ENCODE measurements at regions not wholly inside any gene's neighbourhood (a gene's known extent, or its start where the extent isn't known, plus 50 kb on each side); places are given as distances from the start of the nearest gene placed in this dataset.
"Not testable (repeated sequence)": the region's sequence is repeated elsewhere in the genome, so short reads cannot be mapped to it uniquely, and the experiment has no call there.

GRCh38 chr3:127069814-127070440 lies 87.0 kb downstream of the PLXNA1 start:
- no peak for DNase-seq (ENCODE audit: low read depth in 2 of 3, low spot score in 2 of 3)

DNA sequence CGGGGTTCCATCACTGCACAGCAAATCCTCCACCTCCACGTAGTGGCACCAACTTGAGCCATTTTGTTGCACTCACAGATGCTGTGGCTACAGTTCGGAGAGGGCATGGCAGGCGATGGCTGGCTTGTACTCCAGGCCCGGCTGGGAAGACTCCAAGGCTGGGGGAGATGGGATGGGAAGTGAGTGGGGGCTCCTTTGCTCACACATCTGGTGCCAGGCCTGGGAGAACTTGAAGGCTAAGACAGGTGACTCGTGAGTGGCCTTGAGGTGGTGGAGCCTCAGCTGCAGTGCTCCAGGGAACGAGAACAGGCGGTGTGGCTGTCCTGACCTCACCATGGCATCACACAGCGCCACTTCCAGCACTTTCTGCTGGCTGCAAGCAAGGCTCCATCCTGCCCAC lies 87.9 kb downstream of the PLXNA1 start:
- DNase-seq (ENCODE audit: low read depth in 2 of 3, low spot score in 2 of 3): no peak

- DNase-seq (ENCODE audit: low read depth in 2 of 3, low spot score in 2 of 3): no peak
Measured at GRCh38 chr3:127071597-127072001, 88.7 kb downstream of the PLXNA1 start.

DNA sequence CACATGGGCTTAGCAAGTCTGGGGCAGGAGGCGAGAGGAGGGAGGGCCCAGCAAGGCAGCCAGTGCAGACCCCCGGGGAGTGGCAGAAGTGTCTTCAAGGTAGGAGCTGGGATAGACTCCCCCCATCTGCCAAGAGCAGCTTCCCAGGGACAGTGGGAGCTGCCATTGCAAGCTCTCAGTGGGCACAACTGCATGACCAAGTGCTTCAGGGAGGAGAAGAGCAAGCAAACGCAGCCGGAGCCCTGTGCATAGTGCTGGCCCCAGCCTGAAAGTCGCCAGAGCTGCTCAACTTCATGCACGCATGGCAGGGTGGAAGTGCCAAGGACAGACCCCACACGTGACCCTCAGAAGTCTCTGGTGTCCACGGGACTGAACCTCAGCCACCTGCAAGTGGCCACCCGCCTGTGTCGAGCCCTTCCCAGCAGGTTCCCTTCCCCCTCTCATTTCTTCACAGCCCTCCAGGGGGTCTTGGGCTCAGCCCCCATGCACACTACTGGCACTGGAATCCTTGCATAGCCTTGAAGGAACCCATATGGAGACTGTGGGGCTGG lies 89.4 kb downstream of the PLXNA1 start:
- DNase-seq (ENCODE audit: low read depth in 2 of 3, low spot score in 2 of 3): no peak

DNA sequence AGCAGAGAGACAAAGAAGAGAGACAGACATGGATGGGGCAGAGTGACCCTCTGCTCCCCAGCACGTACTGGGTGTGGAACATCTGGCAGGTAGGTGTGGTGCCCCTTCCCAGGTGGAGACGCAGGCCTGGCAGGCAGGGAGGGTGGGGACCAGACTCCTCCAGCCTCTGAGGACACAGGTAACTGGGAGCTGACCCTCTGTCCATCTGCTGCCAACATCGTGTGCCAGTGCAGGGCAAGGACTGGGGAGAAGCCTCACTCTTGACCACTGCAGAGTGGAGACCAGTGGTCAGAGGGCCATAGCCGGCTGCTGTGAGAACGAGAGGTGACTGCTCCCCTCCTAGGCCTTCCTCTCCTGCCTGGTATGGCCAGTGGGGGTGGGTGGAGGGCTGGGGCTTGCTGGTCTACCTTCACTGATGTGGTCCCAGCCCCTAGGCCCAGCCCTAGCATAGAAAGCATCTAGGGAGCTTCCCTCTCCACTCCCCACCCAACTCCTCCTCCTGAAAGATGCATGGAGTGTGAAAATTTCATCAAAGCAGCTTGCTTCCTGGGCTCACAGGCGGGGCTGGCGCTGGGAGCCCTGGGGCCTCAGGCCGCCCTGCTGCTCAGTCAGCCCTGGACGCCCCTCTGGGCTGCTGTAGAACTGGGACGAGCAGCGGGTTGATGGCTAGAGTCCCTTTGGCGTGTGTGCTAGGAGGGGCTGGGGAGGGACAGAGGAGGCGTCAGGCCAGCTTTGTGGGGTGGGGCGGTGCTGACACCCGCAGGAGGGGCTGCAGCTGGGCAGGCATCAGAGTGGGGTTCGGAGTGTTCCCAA lies 90.3 kb downstream of the PLXNA1 start:
- no peak for DNase-seq (ENCODE audit: low read depth in 2 of 3, low spot score in 2 of 3)

- peak in 1 of 3 donors; percentile 8 for DNase-seq (ENCODE audit: low read depth in 2 of 3, low spot score in 2 of 3)
Measured at GRCh38 chr3:127073941-127074820, 91.3 kb downstream of the PLXNA1 start.

- DNase-seq (ENCODE audit: low read depth in 2 of 3, low spot score in 2 of 3): peak in 1 of 3 donors; percentile 9
Measured at GRCh38 chr3:127074900-127075360, 92.0 kb downstream of the PLXNA1 start.

- DNase-seq (ENCODE audit: low read depth in 2 of 3, low spot score in 2 of 3): not testable (repeated sequence)
Measured at GRCh38 chr3:127076166-127076992, 93.5 kb downstream of the PLXNA1 start.

DNA sequence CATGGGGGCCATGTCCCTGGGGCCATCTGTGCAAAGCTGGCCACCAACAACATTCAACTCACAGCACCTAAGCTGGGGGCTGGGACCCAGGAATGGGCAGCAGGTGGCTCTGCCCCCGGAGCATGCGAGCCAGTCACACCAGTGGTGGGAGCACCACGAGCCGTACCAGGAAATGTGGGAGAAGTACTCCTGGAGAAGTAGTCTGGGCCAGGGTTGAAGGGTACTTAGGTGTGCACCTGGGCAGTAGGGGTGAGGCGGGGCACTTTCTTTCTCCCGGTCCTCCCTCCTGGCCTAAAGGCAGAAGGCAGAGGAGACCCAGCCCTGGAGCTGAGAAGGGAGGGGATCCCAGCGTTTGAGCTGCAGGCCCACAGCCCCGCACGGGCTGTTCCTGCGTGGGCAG lies 94.2 kb downstream of the PLXNA1 start:
- no peak for DNase-seq (ENCODE audit: low read depth in 2 of 3, low spot score in 2 of 3)

DNA sequence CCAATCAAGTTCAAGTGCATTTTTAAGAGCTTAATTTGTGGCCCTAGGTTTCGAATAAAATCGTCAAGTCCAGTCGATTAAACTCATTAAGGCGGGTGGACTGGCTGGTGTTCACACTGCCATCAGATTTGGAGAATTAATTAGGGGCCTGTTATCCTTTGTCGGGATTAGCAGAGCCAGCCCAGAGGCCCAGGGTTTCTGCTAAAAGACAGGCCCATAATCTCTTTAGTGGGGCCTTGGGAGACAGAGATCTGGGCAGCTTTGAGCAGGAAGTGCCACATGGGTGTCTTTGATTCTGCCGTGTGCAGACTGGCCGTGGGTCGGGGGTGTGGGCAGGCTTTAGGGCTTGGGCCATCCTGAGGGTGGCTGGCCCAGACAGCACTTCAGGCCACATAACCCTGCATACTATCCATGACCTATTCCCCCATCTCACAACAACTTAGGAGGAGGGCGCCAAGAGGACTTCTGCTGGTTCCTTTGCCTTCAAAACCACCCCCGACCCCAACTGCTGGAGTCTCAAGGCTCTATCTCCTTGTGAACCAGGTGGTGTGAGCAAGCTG lies 94.7 kb downstream of the PLXNA1 start:
- no peak for DNase-seq (ENCODE audit: low read depth in 2 of 3, low spot score in 2 of 3)

DNA sequence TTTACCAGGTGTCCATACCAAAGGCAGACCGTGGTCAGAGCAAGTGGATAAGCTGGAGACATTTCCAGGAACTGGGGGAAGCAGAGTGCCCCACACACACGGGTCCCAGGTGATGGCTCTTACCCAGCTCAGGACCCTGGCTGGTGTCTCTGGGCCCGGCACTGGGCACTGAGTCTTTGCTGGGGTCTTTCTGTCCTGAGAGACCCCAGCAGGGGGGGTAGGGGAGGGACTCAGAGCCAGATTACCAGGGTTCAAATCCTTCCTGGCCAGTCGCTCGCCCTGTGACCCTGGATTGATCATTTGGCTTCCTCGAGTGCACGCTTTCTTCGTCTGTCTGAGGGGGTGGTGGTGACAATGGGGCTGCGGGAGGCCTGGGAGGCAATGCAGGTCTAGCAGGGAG lies 95.7 kb downstream of the PLXNA1 start:
- DNase-seq (ENCODE audit: low read depth in 2 of 3, low spot score in 2 of 3): no peak

GRCh38 chr3:127079211-127079610 lies 96.3 kb downstream of the PLXNA1 start:
- no peak for DNase-seq (ENCODE audit: low read depth in 2 of 3, low spot score in 2 of 3)

GRCh38 chr3:127081001-127081720 lies 98.2 kb downstream of the PLXNA1 start:
- no peak for DNase-seq (ENCODE audit: low read depth in 2 of 3, low spot score in 2 of 3)

DNA sequence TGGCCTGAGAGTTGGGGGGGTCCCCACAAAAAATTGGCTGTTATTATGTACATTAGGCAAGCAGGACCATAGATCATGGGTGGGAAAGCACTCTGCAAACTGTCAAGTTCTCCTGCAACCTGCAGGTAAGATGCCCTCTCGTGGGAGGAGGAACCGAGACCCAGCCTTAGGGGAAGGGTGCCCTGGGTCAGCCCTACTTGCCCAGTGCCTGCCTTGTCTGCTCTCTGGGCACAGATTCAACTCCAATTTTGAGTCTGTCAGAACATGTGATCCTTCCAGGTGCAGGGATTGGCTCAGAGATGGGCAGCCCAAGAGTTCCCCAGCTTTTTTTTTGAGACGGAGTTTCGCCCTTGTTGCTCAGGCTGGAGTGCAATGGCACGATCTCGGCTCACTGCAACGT lies 99.2 kb downstream of the PLXNA1 start:
- DNase-seq (ENCODE audit: low read depth in 2 of 3, low spot score in 2 of 3): no peak

DNA sequence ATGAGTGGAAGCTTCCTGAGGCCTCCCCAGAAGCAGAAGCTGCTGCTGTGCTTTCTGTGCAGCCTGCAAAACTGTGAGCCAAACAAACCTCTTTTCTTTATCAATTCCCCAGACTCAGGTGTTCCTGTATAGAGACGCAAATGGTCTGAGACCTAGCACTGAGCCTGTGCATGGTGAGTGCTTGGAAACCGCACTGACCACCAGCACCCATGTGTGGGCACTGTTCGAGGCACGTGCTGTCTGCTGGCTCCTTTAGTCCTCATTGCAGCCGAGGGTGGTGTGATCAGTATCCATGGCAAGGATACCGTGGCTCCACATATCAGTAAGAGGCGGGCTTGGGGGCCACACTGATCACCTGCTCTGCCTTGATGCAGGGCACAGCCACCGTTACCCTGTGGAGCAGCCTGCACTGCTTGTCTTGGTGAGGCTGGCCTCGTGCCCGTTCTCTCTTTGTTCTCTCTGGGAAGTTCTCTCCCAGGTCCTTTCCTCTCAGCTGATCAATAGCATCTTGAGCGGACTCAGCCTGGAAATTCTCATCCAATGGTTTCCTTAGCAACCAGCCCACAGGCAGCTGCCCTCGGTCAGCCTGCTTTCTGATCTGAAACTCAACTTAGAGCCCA lies 101.0 kb downstream of the PLXNA1 start:
- DNase-seq (ENCODE audit: low read depth in 2 of 3, low spot score in 2 of 3): no peak

- DNase-seq (ENCODE audit: low read depth in 2 of 3, low spot score in 2 of 3): no peak
Measured at GRCh38 chr3:127084401-127084990, 101.6 kb downstream of the PLXNA1 start.

- DNase-seq (ENCODE audit: low read depth in 2 of 3, low spot score in 2 of 3): no peak
Measured at GRCh38 chr3:127085576-127085975, 102.7 kb downstream of the PLXNA1 start.

GRCh38 chr3:127086591-127086990 lies 103.7 kb downstream of the PLXNA1 start:
- not testable (repeated sequence) for DNase-seq (ENCODE audit: low read depth in 2 of 3, low spot score in 2 of 3)

Measured in hematopoietic multipotent progenitor cell (in vitro differentiated cells).